OCI-LY1 (cell line): ENCODE measurements at regions not wholly inside any gene's neighbourhood (a gene's known extent, or its start where the extent isn't known, plus 50 kb on each side); places are given as distances from the start of the nearest gene placed in this dataset.

Experiments used
- CTCF ChIP-seq: fragments of 200-600 bp; sonication (generic), shearing (Covaris generic); IDR thresholded peaks from 2 replicates; pipeline ENCODE4 v1.5.1; 2017; ENCODE audit warnings: mild to moderate bottlenecking, antibody characterized with exemption, low read length, moderate library complexity, mixed read lengths
- EZH2 ChIP-seq: fragments of 200-600 bp; sonication (generic), shearing (Covaris generic); IDR thresholded peaks from 2 replicates; pipeline ENCODE4 v1.8.0; 2017; ENCODE audit warnings: borderline replicate concordance, mixed run types, mild to moderate bottlenecking, antibody characterized with exemption, low read length, moderate library complexity, mixed read lengths

- no peak for TF ChIP-seq CTCF
- TF ChIP-seq EZH2 = no peak
These were observed 324.2 kb upstream of the TGFBR2 start for GRCh38 chr3:30282154-30282696.
